Hematopoietic multipotent progenitor cell treated with erythropoietin and hydrocortisone succinate and interleukin-3 and kit ligand, for 6 days (in vitro differentiated cells): ENCODE measurements at regions not wholly inside any gene's neighbourhood (a gene's known extent, or its start where the extent isn't known, plus 50 kb on each side); places are given as distances from the start of the nearest gene placed in this dataset.
"Not testable (repeated sequence)": the region's sequence is repeated elsewhere in the genome, so short reads cannot be mapped to it uniquely, and the experiment has no call there.

Experiments used
- DNase-seq: peaks from one replicate; pipeline ENCODE4 v3.0.0-alpha.2; 2015

- no peak for DNase-seq
Observed at GRCh38 chrX:1140236-1140681, 72.2 kb downstream of the CRLF2 start.

GRCh38 chrX:1139185-1139500 is 73.3 kb downstream of the CRLF2 start:
- DNase-seq: no peak

- DNase-seq: no peak
Observed at GRCh38 chrX:1138476-1139184, 73.8 kb downstream of the CRLF2 start.

GRCh38 chrX:1137531-1137930 is 74.9 kb downstream of the CRLF2 start:
- no peak for DNase-seq

GRCh38 chrX:1136582-1136981 is 75.9 kb downstream of the CRLF2 start:
- DNase-seq: not testable (repeated sequence)

GRCh38 chrX:1134976-1135375 is 77.5 kb downstream of the CRLF2 start:
- no peak for DNase-seq

GRCh38 chrX:1134156-1134555 is 78.3 kb downstream of the CRLF2 start:
- DNase-seq: no peak

- DNase-seq: no peak
Observed at GRCh38 chrX:1126738-1127137, 85.7 kb downstream of the CRLF2 start.

GRCh38 chrX:1124531-1124930 is 87.9 kb downstream of the CRLF2 start:
- DNase-seq: no peak

- DNase-seq: not testable (repeated sequence)
Observed at GRCh38 chrX:1122851-1123250, 89.6 kb downstream of the CRLF2 start.

GRCh38 chrX:1119275-1119674 is 93.2 kb downstream of the CRLF2 start:
- no peak for DNase-seq

GRCh38 chrX:1118572-1119199 is 93.8 kb downstream of the CRLF2 start:
- no peak for DNase-seq

GRCh38 chrX:1115411-1115810 is 97.0 kb downstream of the CRLF2 start:
- not testable (repeated sequence) for DNase-seq

- no peak for DNase-seq
Observed at GRCh38 chrX:1112321-1112720, 100.1 kb downstream of the CRLF2 start.

GRCh38 chrX:1111601-1112300 is 100.7 kb downstream of the CRLF2 start:
- no peak for DNase-seq

- DNase-seq: no peak
Observed at GRCh38 chrX:1109580-1110119, 102.8 kb downstream of the CRLF2 start.

GRCh38 chrX:1108501-1109445 is 103.7 kb downstream of the CRLF2 start:
- DNase-seq: no peak

- DNase-seq: no peak
Observed at GRCh38 chrX:1106478-1107210, 105.8 kb downstream of the CRLF2 start.

- DNase-seq: no peak
Observed at GRCh38 chrX:1105671-1106419, 106.6 kb downstream of the CRLF2 start.

- DNase-seq: not testable (repeated sequence)
Observed at GRCh38 chrX:1105031-1105430, 107.4 kb downstream of the CRLF2 start.

- no peak for DNase-seq
Observed at GRCh38 chrX:1103360-1103759, 109.1 kb downstream of the CRLF2 start.
